ENCODE measurements at regions not wholly inside any gene's neighbourhood (a gene's known extent, or its start where the extent isn't known, plus 50 kb on each side); places are given as distances from the start of the nearest gene placed in this dataset.
"Not testable (repeated sequence)": the region's sequence is repeated elsewhere in the genome, so short reads cannot be mapped to it uniquely, and the experiment has no call there.

DNA sequence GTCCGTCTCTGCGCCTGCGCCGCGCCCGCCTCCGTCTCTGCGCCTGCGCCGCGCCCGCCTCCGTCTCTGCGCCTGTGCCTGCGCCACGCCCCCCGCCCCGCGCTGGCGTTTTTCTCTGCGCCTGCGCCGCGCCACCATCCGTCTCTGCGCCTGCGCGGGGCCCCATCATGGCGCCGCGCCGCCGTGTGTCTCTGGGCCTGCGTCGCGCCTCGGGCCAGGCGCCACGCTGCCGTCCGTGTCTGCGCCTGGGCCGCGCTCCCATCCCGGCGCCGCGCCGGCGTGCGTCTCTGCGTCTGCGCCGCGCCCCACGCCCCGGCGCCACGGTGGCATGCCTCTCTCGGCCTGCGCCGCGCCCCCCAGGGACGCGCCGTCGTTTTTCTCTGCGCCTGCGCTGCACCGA is 51.8 kb upstream of the DUX4 start:
- Histone ChIP-seq H3K4me1 (ENCODE audit: control insufficient read depth, insufficient read depth, low read length) (no peaks in the 10 kb centered on the region), H3K27ac (ENCODE audit: low read depth, low read length) (no peak overlapping the region), H3K27me3 (ENCODE audit: control insufficient read depth, insufficient read depth, low read length, poor library complexity, severe bottlenecking) (no peaks in the 10 kb centered on the region), H3K36me3 (ENCODE audit: control insufficient read depth, insufficient read depth, low read length) (no peaks in the 10 kb centered on the region), H3K9ac (ENCODE audit: extremely low read depth, low read length, poor library complexity, severe bottlenecking) (no peak overlapping the region), H3K9me3 (ENCODE audit: control insufficient read depth, low read length) (peaks cover 8% of the 10 kb centered on the region), H3K4me3 (ENCODE audit: low read length) (no peak overlapping the region)
- no peak overlapping the region for H3K27ac Mint-ChIP-seq
- no peak overlapping the region for H3K4me3 Mint-ChIP-seq
- TF ChIP-seq, protein P1, sequence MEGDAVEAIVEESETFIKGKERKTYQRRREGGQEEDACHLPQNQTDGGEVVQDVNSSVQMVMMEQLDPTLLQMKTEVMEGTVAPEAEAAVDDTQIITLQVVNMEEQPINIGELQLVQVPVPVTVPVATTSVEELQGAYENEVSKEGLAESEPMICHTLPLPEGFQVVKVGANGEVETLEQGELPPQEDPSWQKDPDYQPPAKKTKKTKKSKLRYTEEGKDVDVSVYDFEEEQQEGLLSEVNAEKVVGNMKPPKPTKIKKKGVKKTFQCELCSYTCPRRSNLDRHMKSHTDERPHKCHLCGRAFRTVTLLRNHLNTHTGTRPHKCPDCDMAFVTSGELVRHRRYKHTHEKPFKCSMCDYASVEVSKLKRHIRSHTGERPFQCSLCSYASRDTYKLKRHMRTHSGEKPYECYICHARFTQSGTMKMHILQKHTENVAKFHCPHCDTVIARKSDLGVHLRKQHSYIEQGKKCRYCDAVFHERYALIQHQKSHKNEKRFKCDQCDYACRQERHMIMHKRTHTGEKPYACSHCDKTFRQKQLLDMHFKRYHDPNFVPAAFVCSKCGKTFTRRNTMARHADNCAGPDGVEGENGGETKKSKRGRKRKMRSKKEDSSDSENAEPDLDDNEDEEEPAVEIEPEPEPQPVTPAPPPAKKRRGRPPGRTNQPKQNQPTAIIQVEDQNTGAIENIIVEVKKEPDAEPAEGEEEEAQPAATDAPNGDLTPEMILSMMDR (conservative IDR thresholded peaks at IDR 0.05): no peak
- no peaks in the 10 kb centered on the region for H3K4me1 Mint-ChIP-seq
- no peaks in the 10 kb centered on the region for H3K27me3 Mint-ChIP-seq (ENCODE audit: insufficient read depth)
- peaks cover 14% of the 10 kb centered on the region for H3K9me3 Mint-ChIP-seq
- DNase-seq: peak; percentile 20
- H3K36me3 Mint-ChIP-seq (ENCODE audit: low read depth): peaks cover 2% of the 10 kb centered on the region
- WGBS, 2 experiments (ENCODE audit: insufficient coverage in 1 of 2, insufficient read length in 1 of 2): 94 to 99% methylated on average over 13 to 58 of the region's 70 CpGs

DNA sequence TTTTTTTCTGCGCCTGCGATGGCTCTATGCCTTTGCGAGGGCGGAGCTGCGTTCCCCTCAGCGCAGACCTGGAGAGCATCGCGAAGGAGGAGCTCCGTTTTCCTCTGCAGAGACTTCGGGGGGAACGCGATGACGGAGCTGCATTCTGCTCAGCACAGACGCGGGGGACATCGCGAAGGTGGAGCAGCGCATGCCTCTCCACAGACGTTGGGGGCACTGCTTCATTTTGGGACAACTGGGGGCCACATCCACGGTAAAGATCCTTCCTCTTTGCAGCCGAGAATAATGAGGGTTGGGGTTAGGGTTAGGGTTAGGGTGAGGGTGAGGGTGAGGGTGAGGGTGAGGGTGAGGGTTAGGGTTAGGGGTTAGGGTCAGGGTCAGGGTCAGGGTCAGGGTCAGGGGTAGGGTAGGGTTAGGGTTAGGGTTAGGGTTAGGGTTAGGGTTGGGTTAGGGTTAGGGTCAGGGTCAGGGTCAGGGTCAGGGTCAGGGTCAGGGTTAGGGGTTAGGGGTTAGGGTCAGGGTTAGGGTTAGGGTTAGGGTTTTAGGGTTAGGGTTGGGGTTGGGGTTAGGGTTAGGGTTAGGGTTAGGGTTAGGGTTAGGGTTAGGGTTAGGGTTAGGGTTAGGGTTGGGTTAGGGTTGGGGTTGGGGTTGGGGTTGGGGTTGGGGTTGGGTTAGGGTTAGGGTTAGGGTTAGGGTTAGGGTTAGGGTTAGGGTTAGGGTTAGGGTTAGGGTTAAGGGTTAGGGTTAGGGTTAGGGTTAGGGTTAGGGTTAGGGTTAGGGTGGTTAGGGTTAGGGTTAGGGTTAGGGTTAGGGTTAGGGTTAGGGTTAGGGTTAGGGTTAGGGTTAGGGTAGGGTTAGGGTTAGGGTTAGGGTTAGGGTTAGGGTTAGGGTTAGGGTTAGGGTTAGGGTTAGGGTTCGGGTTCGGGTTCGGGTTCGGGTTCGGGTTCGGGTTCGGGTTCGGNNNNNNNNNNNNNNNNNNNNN is 51.1 kb upstream of the DUX4 start:
- H3K27ac Mint-ChIP-seq; H3K4me3 ChIP-seq (ENCODE audit: low read length); H3K36me3 ChIP-seq (ENCODE audit: control insufficient read depth, insufficient read depth, low read length); H3K27me3 Mint-ChIP-seq (ENCODE audit: insufficient read depth); H3K4me3 Mint-ChIP-seq; H3K4me1 ChIP-seq (ENCODE audit: control insufficient read depth, insufficient read depth, low read length); H3K4me1 Mint-ChIP-seq; H3K27me3 ChIP-seq (ENCODE audit: control insufficient read depth, insufficient read depth, low read length, poor library complexity, severe bottlenecking); H3K9ac ChIP-seq (ENCODE audit: extremely low read depth, low read length, poor library complexity, severe bottlenecking); H3K36me3 Mint-ChIP-seq (ENCODE audit: low read depth); H3K9me3 ChIP-seq (ENCODE audit: control insufficient read depth, low read length); H3K27ac ChIP-seq (ENCODE audit: low read depth, low read length): not testable (repeated sequence)
- DNase-seq: peak; percentile 37
- peaks cover 12% of the 10 kb centered on the region for H3K9me3 Mint-ChIP-seq
- WGBS, 2 experiments (ENCODE audit: insufficient coverage in 1 of 2, insufficient read length in 1 of 2): 91 to 92% methylated on average over 10 to 21 of the region's 29 CpGs
